GM06990 (cell line): ENCODE measurements at regions not wholly inside any gene's neighbourhood (a gene's known extent, or its start where the extent isn't known, plus 50 kb on each side); places are given as distances from the start of the nearest gene placed in this dataset.

Source experiments
- DNase-seq: peaks from one replicate; pipeline ENCODE4 v3.0.0-alpha.2; 2011; ENCODE audit not compliant: insufficient read length; ENCODE audit errors: extremely low read depth
- H3K27me3 ChIP-seq: replicated peaks from 2 replicates; pipeline ENCODE4 v1.6.0; 2011; ENCODE audit warnings: low read length; ENCODE audit not compliant: control insufficient read depth, insufficient read depth
- H3K36me3 ChIP-seq: 2 replicates; pipeline ENCODE4 v1.5.1; 2011; ENCODE audit warnings: low read length; ENCODE audit not compliant: control insufficient read depth, insufficient read depth
- H3K4me3 ChIP-seq: replicated peaks from 2 replicates; pipeline ENCODE4 v1.5.1; 2011; ENCODE audit warnings: low read depth, mild to moderate bottlenecking, control low read depth, low read length
- CTCF ChIP-seq: IDR thresholded peaks from 2 replicates; pipeline ENCODE4 v1.5.1; 2011; ENCODE audit warnings: low read length, control low read depth, mild to moderate bottlenecking, inconsistent platforms; ENCODE audit not compliant: insufficient read depth, poor library complexity, severe bottlenecking

- no peak for DNase-seq
- no peaks in the 10 kb centered on the region for H3K27me3 ChIP-seq
- peak; percentile 10 for TF ChIP-seq CTCF
- H3K36me3 ChIP-seq, result no peaks in the 10 kb centered on the region
- H3K4me3 ChIP-seq, result no peak overlapping the region
Measured at GRCh38 chr9:38133595-38133994, 64.6 kb upstream of the SHB start.

- H3K27me3 ChIP-seq, result no peaks in the 10 kb centered on the region
- TF ChIP-seq CTCF, result no peak
Measured at GRCh38 chr9:38132956-38133355, 63.9 kb upstream of the SHB start.

GRCh38 chr9:38131729-38132128 lies 62.7 kb upstream of the SHB start:
- DNase-seq, result no peak
- Histone ChIP-seq H3K36me3 (no peaks in the 10 kb centered on the region), H3K27me3 (no peaks in the 10 kb centered on the region), H3K4me3 (no peak overlapping the region)
- no peak for TF ChIP-seq CTCF

More at GRCh38 chr9:38132956-38133355, 63.9 kb upstream of the SHB start:
- Histone ChIP-seq H3K36me3 (no peaks in the 10 kb centered on the region), H3K4me3 (no peak overlapping the region)
- DNase-seq, result no peak

GRCh38 chr9:38130724-38131123 lies 61.7 kb upstream of the SHB start:
- TF ChIP-seq CTCF, result no peak
- Histone ChIP-seq H3K27me3 (no peaks in the 10 kb centered on the region), H3K4me3 (no peak overlapping the region), H3K36me3 (no peaks in the 10 kb centered on the region)
- peak; percentile 10 for DNase-seq

- Histone ChIP-seq H3K36me3 (no peaks in the 10 kb centered on the region), H3K27me3 (no peaks in the 10 kb centered on the region), H3K4me3 (no peak overlapping the region)
- no peak for TF ChIP-seq CTCF
- no peak for DNase-seq
Measured at GRCh38 chr9:38129366-38129765, 60.3 kb upstream of the SHB start.

GRCh38 chr9:38128752-38129270 lies 59.8 kb upstream of the SHB start:
- DNase-seq, result no peak
- H3K4me3 ChIP-seq, result no peak overlapping the region
- H3K27me3 ChIP-seq, result no peaks in the 10 kb centered on the region
- no peak for TF ChIP-seq CTCF
- H3K36me3 ChIP-seq, result no peaks in the 10 kb centered on the region
